ENCODE measurements at regions not wholly inside any gene's neighbourhood (a gene's known extent, or its start where the extent isn't known, plus 50 kb on each side); places are given as distances from the start of the nearest gene placed in this dataset.

DNA sequence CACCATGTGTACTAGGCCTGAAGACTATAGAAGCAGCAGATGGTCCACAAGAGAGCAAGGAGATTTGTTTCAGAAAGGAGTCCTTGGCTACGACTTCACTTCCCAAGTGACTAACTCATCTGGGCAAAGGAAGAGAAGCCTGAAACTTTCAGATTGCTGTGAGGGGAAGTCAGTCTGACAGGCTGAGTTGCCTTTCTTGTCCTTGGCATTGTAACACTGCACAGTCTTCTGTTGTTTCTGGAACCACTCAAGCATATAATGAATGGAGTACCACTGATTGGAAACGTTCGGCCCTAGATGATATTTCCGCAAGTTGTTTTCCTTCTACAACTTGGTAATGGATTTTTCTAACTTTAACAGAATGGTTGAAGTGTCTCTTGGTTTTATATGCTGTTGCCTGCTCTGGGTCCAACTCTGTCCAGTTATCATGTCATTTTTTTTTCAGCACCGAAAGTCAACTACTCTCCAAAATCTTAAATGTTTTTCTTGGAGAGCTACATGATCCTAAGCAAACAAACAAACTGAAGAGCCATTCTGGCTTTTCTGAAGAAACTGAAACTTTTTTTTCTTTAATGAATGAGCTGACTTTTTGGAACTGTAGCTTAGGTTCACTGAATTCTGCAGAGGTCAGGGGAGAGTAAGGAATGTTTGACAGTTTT is 685.7 kb downstream of the MECOM start:
- TF ChIP-seq, protein P1, sequence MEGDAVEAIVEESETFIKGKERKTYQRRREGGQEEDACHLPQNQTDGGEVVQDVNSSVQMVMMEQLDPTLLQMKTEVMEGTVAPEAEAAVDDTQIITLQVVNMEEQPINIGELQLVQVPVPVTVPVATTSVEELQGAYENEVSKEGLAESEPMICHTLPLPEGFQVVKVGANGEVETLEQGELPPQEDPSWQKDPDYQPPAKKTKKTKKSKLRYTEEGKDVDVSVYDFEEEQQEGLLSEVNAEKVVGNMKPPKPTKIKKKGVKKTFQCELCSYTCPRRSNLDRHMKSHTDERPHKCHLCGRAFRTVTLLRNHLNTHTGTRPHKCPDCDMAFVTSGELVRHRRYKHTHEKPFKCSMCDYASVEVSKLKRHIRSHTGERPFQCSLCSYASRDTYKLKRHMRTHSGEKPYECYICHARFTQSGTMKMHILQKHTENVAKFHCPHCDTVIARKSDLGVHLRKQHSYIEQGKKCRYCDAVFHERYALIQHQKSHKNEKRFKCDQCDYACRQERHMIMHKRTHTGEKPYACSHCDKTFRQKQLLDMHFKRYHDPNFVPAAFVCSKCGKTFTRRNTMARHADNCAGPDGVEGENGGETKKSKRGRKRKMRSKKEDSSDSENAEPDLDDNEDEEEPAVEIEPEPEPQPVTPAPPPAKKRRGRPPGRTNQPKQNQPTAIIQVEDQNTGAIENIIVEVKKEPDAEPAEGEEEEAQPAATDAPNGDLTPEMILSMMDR (IDR thresholded peaks at IDR 0.05; ENCODE audit: low read depth, low read length): no peak

DNA sequence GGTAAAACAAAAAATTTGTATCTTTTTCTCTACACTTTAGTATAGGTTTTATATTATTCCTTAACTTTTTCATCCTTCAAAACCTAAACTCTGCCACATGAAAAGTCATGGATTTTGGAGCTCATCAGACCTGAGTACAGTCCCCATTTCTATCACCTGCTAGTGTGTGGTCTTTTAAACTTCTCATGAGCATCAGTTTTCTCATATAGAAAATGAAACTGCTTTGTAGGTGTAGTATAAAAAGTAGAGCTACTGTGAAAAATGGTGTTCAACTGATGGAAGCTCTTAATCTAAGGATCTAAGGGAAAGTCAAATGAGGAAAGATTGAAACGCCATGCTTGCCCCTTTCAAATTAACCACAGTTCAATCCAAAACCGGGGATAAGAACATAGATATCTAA is 686.5 kb downstream of the MECOM start:
- H3K4me3 ChIP-seq (ENCODE audit: low read depth, low read length): no peak overlapping the region
- TF ChIP-seq, protein P1 (IDR thresholded peaks at IDR 0.05; ENCODE audit: low read depth, low read length): no peak

More for the DNA sequence above, 685.7 kb downstream of the MECOM start:
- H3K4me3 ChIP-seq (ENCODE audit: low read depth, low read length): no peak overlapping the region

DNA sequence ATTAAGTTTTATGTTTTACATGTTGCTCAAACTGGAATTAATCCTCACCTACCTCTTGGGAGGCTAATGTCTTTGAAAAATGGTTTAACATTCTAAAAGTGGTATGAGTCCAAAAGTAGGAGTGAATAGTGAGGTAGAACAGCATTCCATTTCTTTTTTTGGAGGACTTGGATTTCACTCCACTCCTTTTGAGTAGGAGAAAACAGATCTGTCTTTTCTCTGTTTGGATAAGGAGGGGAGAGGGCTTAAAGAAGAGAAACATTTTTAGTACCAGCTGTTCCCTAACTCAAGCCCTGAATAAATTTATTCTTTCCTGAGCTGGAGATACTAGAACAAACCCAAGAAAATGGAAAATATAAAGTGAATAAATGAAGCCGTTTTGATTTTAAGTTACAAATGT is 687.9 kb downstream of the MECOM start:
- H3K4me3 ChIP-seq (ENCODE audit: low read depth, low read length): no peak overlapping the region
- TF ChIP-seq, protein P1 (IDR thresholded peaks at IDR 0.05; ENCODE audit: low read depth, low read length): no peak

DNA sequence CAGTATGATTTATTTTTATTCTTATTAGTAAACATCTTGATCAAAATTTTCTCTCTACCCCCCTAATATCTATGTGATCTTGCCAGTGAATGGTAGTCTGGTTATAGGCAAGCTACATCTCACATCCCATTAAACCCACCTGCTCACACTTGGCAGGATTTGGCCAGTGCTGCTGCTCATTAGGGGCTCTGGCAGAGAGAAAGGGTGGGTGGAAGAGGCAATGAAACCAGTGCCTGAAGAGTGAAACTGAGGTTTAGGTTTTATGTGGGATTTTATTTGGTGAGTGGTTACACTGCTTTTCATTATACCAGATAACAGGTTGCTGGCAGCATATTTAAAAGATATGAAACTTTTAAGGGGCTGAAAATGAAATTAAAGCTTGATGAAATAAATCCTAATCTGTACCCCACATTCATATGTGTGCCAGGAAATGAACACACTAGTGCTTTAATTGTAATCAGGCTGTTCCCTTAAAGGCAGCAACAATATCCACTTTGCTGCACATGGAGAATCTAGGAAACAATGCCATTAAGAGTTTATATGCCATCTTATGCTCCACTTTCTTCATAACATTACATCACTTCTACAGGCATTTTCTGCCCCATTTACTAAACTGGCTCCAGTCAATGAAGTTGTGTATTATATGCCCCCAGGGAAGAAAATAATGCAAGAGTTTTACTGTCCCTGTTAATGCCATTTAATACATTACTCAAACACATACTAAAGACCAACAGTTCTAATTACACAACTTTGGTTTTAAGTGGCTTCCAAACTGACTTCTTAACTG is 688.7 kb downstream of the MECOM start:
- TF ChIP-seq, protein P1 (IDR thresholded peaks at IDR 0.05; ENCODE audit: low read depth, low read length): no peak
- H3K4me3 ChIP-seq (ENCODE audit: low read depth, low read length): no peak overlapping the region

DNA sequence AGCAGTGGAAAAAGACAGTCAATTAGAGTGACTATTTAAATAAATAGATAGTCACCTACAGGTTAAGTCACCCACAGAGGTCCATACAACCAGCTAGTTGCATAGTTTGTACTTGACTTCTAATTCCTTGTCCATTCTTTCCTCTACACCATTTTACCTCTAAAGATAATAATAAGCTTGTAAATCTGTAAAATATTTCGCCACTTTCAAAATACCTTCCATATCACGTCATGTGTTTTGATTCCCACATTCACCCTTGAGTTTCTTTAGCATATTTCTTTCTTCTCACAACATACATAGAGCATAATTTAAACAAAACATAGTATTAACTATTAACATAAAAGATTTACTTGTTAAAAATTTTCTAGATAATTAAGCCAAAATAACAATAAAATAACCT is 689.6 kb downstream of the MECOM start:
- TF ChIP-seq, protein P1 (IDR thresholded peaks at IDR 0.05; ENCODE audit: low read depth, low read length): no peak
- no peak overlapping the region for H3K4me3 ChIP-seq (ENCODE audit: low read depth, low read length)

DNA sequence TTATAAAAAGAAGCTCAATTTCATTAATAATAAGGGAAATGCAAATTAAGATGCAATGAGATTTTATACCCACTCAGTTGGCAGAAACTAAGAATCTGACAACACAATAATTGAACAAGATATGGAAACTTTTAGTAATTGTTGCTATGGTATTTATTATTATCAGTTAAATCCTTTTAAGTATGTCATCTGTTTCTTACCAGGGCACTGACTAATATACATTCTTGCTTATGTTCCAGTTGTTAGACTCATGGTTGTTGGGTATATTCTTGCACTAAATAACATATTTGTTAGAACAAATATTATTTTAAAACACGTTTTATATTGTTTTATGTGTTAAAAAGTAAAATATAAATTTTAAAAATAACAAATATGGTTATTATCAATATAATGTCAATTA is 690.3 kb downstream of the MECOM start:
- TF ChIP-seq, protein P1 (IDR thresholded peaks at IDR 0.05; ENCODE audit: low read depth, low read length): no peak
- H3K4me3 ChIP-seq (ENCODE audit: low read depth, low read length): no peak overlapping the region

DNA sequence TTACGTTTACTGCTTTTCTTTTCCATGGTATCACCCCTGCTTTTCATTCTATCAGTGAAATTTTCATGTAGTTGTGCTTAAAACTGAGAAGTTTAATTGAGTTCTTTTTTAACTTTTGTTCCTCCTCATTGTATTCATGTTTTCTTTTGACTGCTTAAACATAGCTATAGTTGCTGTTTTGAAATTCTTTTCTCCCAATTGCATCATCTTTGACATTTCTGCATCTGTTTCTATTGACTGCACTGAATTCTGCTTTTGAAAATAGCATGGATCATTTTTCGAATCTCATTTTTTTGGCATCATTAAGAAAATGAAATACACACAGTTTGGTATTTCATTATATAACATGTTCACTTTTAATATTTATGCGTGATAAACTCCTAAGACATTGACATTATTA is 694.9 kb downstream of the MECOM start:
- H3K4me3 ChIP-seq (ENCODE audit: low read depth, low read length): no peak overlapping the region
- TF ChIP-seq, protein P1 (IDR thresholded peaks at IDR 0.05; ENCODE audit: low read depth, low read length): no peak
